ENCODE measurements at regions not wholly inside any gene's neighbourhood (a gene's known extent, or its start where the extent isn't known, plus 50 kb on each side); places are given as distances from the start of the nearest gene placed in this dataset.
"Not testable (repeated sequence)": the region's sequence is repeated elsewhere in the genome, so short reads cannot be mapped to it uniquely, and the experiment has no call there.

- no peak overlapping the region for H3K4me3 ChIP-seq (ENCODE audit: low read length)
- no peaks in the 10 kb centered on the region for H3K36me3 ChIP-seq (ENCODE audit: insufficient read depth, low read depth, low read length)
- no peaks in the 10 kb centered on the region for H3K9me3 ChIP-seq (ENCODE audit: insufficient read depth, low read depth, low read length)
- H3K27me3 ChIP-seq (ENCODE audit: insufficient read depth, low read length) = no peaks in the 10 kb centered on the region
- no peak overlapping the region for H3K27ac ChIP-seq (ENCODE audit: low read length)
- H3K9ac ChIP-seq (ENCODE audit: low read depth, low read length) = no peak overlapping the region
- no peaks in the 10 kb centered on the region for H3K4me1 ChIP-seq (ENCODE audit: insufficient read depth, low read length)
Observed at GRCh38 chrY:19644889-19645638, 99.5 kb downstream of the KDM5D start.

DNA sequence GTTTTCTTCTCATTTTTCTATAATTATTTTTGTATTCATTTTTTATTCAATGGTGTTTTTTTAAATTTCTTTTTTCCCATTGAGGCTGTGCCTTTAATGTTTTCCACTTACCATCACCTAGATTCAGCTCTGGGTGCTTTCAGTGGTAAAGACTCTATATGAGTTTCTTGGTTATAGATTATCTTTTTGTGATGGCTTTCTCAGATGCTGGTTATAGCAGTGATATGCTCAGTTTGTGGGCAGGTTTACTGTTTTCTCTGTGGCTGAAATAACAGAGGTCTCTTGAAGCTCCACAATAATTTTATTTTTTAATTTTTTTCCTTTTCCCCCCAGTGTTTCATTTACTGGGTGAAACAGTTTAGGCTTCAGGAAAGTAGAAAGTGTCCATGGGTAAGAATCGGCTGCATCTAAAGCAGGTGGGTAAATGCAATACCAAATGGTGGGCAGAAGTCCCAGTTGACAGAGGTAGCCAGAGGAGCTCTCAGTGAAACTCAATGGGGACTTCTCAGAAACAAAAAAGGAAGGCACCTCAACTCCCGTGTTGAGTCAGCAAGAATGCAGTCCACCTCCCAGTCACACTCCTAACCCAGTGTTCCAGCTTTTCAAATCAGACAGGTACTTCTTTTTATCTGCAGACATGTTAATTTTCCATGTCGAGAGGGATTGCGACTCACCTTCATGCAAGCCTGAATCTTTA lies 106.7 kb downstream of the KDM5D start:
- Histone ChIP-seq H3K27ac (ENCODE audit: low read length) (no peak overlapping the region), H3K36me3 (ENCODE audit: insufficient read depth, low read depth, low read length) (no peaks in the 10 kb centered on the region), H3K4me1 (ENCODE audit: insufficient read depth, low read length) (no peaks in the 10 kb centered on the region), H3K9me3 (ENCODE audit: insufficient read depth, low read depth, low read length) (no peaks in the 10 kb centered on the region), H3K9ac (ENCODE audit: low read depth, low read length) (no peak overlapping the region), H3K27me3 (ENCODE audit: insufficient read depth, low read length) (no peaks in the 10 kb centered on the region), H3K4me3 (ENCODE audit: low read length) (no peak overlapping the region)

GRCh38 chrY:19628926-19629325 lies 115.6 kb downstream of the KDM5D start:
- H3K27ac ChIP-seq (ENCODE audit: low read length) = no peak overlapping the region
- H3K4me1 ChIP-seq (ENCODE audit: insufficient read depth, low read length) = no peaks in the 10 kb centered on the region
- no peaks in the 10 kb centered on the region for H3K9me3 ChIP-seq (ENCODE audit: insufficient read depth, low read depth, low read length)
- H3K4me3 ChIP-seq (ENCODE audit: low read length) = no peak overlapping the region
- H3K27me3 ChIP-seq (ENCODE audit: insufficient read depth, low read length) = no peaks in the 10 kb centered on the region
- H3K36me3 ChIP-seq (ENCODE audit: insufficient read depth, low read depth, low read length) = no peaks in the 10 kb centered on the region
- no peak overlapping the region for H3K9ac ChIP-seq (ENCODE audit: low read depth, low read length)

DNA sequence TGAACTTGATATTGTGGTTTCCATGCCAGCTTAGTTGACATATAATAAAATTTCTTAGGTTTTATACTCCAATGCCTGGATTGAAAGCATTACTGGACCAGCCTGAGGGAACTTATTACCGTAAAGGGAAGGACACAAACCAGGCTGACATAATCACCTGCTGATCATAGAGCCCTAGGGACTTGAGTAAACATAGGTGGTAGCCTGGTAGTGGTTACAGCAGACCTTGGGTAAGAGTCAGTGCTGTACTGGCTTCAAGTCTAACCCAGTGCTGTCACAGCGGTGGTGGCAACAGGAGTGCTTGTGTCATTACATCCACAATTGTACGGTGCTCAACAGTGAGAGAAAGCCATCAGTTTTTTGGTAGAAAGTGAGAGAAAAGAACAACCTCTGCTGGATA lies 122.1 kb downstream of the KDM5D start:
- H3K9ac ChIP-seq (ENCODE audit: low read depth, low read length) = no peak overlapping the region
- no peaks in the 10 kb centered on the region for H3K36me3 ChIP-seq (ENCODE audit: insufficient read depth, low read depth, low read length)
- H3K4me1 ChIP-seq (ENCODE audit: insufficient read depth, low read length) = no peaks in the 10 kb centered on the region
- H3K27me3 ChIP-seq (ENCODE audit: insufficient read depth, low read length) = no peaks in the 10 kb centered on the region
- no peaks in the 10 kb centered on the region for H3K9me3 ChIP-seq (ENCODE audit: insufficient read depth, low read depth, low read length)
- H3K4me3 ChIP-seq (ENCODE audit: low read length) = no peak overlapping the region
- no peak overlapping the region for H3K27ac ChIP-seq (ENCODE audit: low read length)

DNA sequence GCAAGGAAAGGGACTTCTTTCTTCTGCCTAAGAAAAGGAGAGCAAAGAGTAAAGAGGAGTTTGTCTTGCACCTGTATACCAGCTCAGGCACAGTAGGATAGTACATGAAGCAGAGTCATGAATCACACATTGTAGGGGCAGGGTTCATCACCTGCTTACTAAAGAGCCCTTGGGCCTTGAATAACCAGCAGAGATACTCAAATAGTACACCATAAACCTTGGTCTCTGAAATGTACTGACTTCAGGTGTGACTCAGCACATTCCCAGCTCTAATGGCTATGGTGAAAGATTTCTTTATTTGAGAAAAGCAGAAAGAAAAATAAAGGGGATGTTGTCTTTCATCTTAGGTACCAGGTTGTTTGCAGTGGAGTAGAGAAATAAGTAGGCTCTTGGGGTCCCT lies 122.8 kb downstream of the KDM5D start:
- Histone ChIP-seq H3K36me3 (ENCODE audit: insufficient read depth, low read depth, low read length) (no peaks in the 10 kb centered on the region), H3K9ac (ENCODE audit: low read depth, low read length) (no peak overlapping the region), H3K27ac (ENCODE audit: low read length) (no peak overlapping the region), H3K27me3 (ENCODE audit: insufficient read depth, low read length) (no peaks in the 10 kb centered on the region), H3K4me1 (ENCODE audit: insufficient read depth, low read length) (no peaks in the 10 kb centered on the region), H3K9me3 (ENCODE audit: insufficient read depth, low read depth, low read length) (no peaks in the 10 kb centered on the region), H3K4me3 (ENCODE audit: low read length) (no peak overlapping the region)

- Histone ChIP-seq H3K27ac (ENCODE audit: low read length) (no peak overlapping the region), H3K36me3 (ENCODE audit: insufficient read depth, low read depth, low read length) (peaks cover 72% of the 10 kb centered on the region)
Observed at GRCh38 chrY:19601113-19601512, 143.4 kb downstream of the KDM5D start.

DNA sequence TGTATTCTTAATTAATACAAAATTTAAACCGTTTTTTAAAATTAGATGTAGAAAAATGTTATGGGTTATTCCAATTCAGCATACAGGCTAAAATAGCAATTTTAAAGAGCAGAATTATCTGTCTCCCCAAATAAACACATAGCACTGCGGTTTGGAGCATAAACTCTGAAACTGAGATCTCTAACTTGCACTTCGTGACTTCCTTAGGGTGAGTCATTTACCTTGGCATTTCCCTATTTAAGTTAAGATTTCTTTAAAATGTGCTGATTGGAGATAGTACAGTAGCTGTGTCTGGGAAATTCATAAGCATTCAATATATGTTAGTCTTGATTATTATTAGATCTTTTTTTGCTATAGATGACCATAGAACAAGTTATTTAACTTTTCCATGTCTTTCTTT lies 143.8 kb downstream of the KDM5D start:
- Histone ChIP-seq H3K4me1 (ENCODE audit: insufficient read depth, low read length) (no peaks in the 10 kb centered on the region), H3K4me3 (ENCODE audit: low read length) (no peak overlapping the region), H3K36me3 (ENCODE audit: insufficient read depth, low read depth, low read length) (peaks cover 73% of the 10 kb centered on the region), H3K9ac (ENCODE audit: low read depth, low read length) (no peak overlapping the region), H3K9me3 (ENCODE audit: insufficient read depth, low read depth, low read length) (no peaks in the 10 kb centered on the region), H3K27me3 (ENCODE audit: insufficient read depth, low read length) (no peaks in the 10 kb centered on the region), H3K27ac (ENCODE audit: low read length) (no peak overlapping the region)

More at GRCh38 chrY:19601113-19601512, 143.4 kb downstream of the KDM5D start:
- no peak overlapping the region for H3K4me3 ChIP-seq (ENCODE audit: low read length)
- H3K4me1 ChIP-seq (ENCODE audit: insufficient read depth, low read length) = no peaks in the 10 kb centered on the region
- H3K9ac ChIP-seq (ENCODE audit: low read depth, low read length) = no peak overlapping the region
- H3K9me3 ChIP-seq (ENCODE audit: insufficient read depth, low read depth, low read length) = no peaks in the 10 kb centered on the region
- H3K27me3 ChIP-seq (ENCODE audit: insufficient read depth, low read length) = no peaks in the 10 kb centered on the region

GRCh38 chrY:19590235-19590634 lies 154.3 kb downstream of the KDM5D start:
- Histone ChIP-seq H3K4me1 (ENCODE audit: insufficient read depth, low read length) (no peaks in the 10 kb centered on the region), H3K9ac (ENCODE audit: low read depth, low read length) (no peak overlapping the region), H3K27me3 (ENCODE audit: insufficient read depth, low read length) (no peaks in the 10 kb centered on the region), H3K36me3 (ENCODE audit: insufficient read depth, low read depth, low read length) (peaks cover 68% of the 10 kb centered on the region), H3K9me3 (ENCODE audit: insufficient read depth, low read depth, low read length) (no peaks in the 10 kb centered on the region), H3K27ac (ENCODE audit: low read length) (no peak overlapping the region), H3K4me3 (ENCODE audit: low read length) (no peak overlapping the region)

GRCh38 chrY:19589664-19590063 lies 154.9 kb downstream of the KDM5D start:
- H3K9ac ChIP-seq (ENCODE audit: low read depth, low read length) = no peak overlapping the region
- no peaks in the 10 kb centered on the region for H3K4me1 ChIP-seq (ENCODE audit: insufficient read depth, low read length)
- no peaks in the 10 kb centered on the region for H3K9me3 ChIP-seq (ENCODE audit: insufficient read depth, low read depth, low read length)
- H3K27ac ChIP-seq (ENCODE audit: low read length) = no peak overlapping the region
- no peak overlapping the region for H3K4me3 ChIP-seq (ENCODE audit: low read length)
- peaks cover 68% of the 10 kb centered on the region for H3K36me3 ChIP-seq (ENCODE audit: insufficient read depth, low read depth, low read length)
- H3K27me3 ChIP-seq (ENCODE audit: insufficient read depth, low read length) = no peaks in the 10 kb centered on the region

GRCh38 chrY:19587311-19587710 lies 157.2 kb downstream of the KDM5D start:
- Histone ChIP-seq H3K9ac (ENCODE audit: low read depth, low read length) (no peak overlapping the region), H3K27me3 (ENCODE audit: insufficient read depth, low read length) (no peaks in the 10 kb centered on the region), H3K36me3 (ENCODE audit: insufficient read depth, low read depth, low read length) (peaks cover 52% of the 10 kb centered on the region), H3K27ac (ENCODE audit: low read length) (no peak overlapping the region), H3K4me1 (ENCODE audit: insufficient read depth, low read length) (no peaks in the 10 kb centered on the region), H3K9me3 (ENCODE audit: insufficient read depth, low read depth, low read length) (no peaks in the 10 kb centered on the region), H3K4me3 (ENCODE audit: low read length) (no peak overlapping the region)

GRCh38 chrY:19580990-19581389 lies 163.5 kb downstream of the KDM5D start:
- H3K36me3 ChIP-seq (ENCODE audit: insufficient read depth, low read depth, low read length) = peaks cover 17% of the 10 kb centered on the region; the same call in 1 of the 2 replicates
- not testable (repeated sequence) for H3K27me3 ChIP-seq (ENCODE audit: insufficient read depth, low read length); H3K9ac ChIP-seq (ENCODE audit: low read depth, low read length); H3K9me3 ChIP-seq (ENCODE audit: insufficient read depth, low read depth, low read length); H3K27ac ChIP-seq (ENCODE audit: low read length); H3K4me1 ChIP-seq (ENCODE audit: insufficient read depth, low read length); H3K4me3 ChIP-seq (ENCODE audit: low read length)

GRCh38 chrY:19578281-19578874 lies 166.1 kb downstream of the KDM5D start:
- Histone ChIP-seq H3K4me1 (ENCODE audit: insufficient read depth, low read length) (no peaks in the 10 kb centered on the region), H3K27me3 (ENCODE audit: insufficient read depth, low read length) (no peaks in the 10 kb centered on the region), H3K27ac (ENCODE audit: low read length) (no peak overlapping the region), H3K4me3 (ENCODE audit: low read length) (no peak overlapping the region), H3K9ac (ENCODE audit: low read depth, low read length) (no peak overlapping the region), H3K36me3 (ENCODE audit: insufficient read depth, low read depth, low read length) (peaks cover 17% of the 10 kb centered on the region; the same call in 1 of the 2 replicates), H3K9me3 (ENCODE audit: insufficient read depth, low read depth, low read length) (no peaks in the 10 kb centered on the region)

All from iPS-20b (cell line).